Right lung (tissue), 2 donors: ENCODE measurements at regions not wholly inside any gene's neighbourhood (a gene's known extent, or its start where the extent isn't known, plus 50 kb on each side); places are given as distances from the start of the nearest gene placed in this dataset.
A peak's percentile ranks its signal among the peaks of the same experiment; 100 is the strongest.
"Not testable (repeated sequence)": the region's sequence is repeated elsewhere in the genome, so short reads cannot be mapped to it uniquely, and the experiment has no call there.

Source experiments
- DNase-seq, 2 donors: peaks; one replicate each; pipeline ENCODE4 v3.0.0-alpha.2; 2013

DNA sequence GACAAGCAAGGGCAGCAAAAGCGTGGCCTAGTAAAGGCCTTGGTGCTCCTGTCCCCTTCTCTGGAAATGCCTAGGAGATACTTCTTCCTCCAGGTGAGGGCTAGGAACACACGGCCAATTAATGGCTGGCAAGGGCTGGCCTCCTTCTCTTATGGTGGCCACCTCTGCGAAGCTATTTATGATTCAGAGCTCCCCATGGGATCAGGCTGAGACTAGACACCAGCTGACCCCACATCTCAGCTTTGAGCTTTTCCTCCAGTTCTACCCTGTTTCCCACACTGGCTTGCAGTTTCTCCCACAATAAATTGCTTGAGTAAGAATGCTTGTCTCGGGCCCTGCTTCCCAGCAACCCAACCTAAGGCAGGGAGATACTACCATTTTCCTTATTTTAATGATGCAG is 53.7 kb downstream of the CAMK2N1 start:
- DNase-seq = no peak

DNA sequence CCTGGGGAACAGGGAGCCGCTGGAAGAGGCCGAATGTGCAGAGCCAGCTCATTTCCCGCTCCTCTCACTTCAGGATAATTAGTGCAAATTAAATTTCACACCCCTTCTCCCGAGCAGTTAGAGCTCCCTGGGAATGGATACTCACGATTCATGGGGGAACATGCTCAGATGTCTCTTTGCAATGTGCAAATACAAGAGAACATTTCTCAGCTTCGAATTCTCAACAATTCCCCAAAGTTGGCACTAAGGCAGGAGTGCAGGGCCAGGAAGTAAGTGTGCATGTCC is 54.9 kb downstream of the CAMK2N1 start:
- DNase-seq = no peak

DNA sequence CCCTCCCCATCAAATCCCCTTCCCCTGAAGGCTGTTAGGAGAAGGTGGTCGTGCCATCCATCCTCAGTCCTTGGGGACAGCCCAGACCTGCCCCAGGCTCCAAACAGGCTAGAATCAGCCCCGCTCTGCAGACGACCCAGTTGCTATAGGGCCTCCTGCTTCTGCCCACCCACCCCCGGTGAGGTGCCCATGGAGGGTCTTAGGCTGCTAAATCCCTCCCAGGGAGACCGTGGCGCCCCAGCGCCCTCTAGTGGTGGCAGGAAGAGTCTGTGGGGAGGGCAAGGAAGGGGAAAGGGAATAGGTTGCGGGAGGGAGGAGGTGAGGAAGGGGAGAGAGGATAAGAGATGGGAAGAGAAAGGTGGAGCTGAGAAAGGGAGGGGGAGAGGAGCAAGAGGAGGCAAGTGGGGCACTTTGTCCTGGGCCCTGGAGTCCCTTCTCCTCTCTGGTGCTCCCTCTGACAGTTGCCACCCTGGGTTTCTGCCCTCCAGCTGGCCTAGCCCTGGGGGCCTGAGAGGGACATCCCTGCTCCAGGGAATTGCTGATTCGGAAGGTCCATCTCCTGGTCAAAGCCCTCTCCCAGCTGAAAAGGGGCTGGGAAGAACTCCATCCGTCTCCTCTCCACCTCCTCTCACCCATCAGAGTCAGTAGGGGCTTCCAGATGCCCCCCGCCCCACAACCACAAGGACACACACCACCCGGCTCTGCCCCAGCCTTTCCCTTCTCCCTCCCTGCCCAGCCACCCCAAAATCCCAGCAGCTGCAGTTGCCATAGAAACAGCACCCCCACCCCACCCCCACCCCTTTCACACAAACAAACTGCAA is 55.4 kb downstream of the CAMK2N1 start:
- DNase-seq = peak; percentile 30 to 44

DNA sequence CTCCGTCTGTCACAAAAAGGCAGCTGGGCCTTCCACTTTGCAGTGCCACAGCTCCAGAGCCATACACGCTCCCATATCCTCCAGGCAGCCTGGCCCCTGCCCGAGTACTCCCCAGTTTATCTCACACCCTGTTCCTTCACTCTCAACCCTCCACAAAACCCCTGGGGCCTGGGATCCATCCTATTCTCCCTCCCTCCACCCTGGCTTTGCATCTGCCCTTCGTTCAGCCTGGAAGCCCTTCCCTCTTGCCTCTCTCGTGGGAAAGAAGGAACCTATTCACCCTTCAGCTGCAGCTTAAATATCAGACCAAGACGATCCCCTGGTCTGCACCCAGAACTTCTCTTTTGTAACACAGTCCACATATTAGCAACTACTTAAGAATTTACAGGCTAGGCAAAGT is 56.7 kb downstream of the CAMK2N1 start:
- no peak for DNase-seq

GRCh38 chr1:20428841-20429240 is 57.2 kb downstream of the CAMK2N1 start:
- DNase-seq = no peak

- DNase-seq = no peak
These were observed 59.1 kb downstream of the CAMK2N1 start for GRCh38 chr1:20426923-20427322.

- DNase-seq = no peak
These were observed 59.6 kb downstream of the CAMK2N1 start for GRCh38 chr1:20426371-20426770.

GRCh38 chr1:20425622-20426021 is 60.4 kb downstream of the CAMK2N1 start:
- DNase-seq = no peak

DNA sequence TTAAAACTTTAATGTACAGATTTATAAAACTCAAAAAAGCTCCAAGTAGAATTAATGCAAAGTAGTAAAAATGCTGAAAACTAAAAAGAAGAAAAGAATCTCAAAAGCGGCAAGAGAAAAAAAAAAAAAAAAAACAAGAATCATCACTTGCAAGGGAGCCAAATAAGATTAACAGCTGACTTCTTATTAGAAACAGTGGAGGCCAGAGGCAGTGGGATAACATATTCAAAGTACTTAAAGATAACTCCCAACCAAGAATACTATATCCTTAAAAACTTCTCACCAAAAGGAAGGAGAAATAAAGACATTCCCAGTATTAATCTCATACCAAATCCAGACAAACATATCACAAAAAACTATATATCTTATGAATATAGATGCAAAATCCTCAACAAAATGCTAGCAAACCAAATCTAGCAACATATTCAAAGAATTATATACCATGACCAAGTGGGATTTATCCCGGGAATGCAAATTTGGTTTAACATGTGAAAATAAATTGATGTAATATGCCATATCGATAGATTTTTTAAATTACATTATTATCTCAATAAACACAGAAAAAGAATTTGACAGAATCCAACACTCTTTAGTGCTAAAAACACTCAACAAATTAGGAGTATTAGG is 62.7 kb downstream of the CAMK2N1 start:
- DNase-seq = no peak

GRCh38 chr1:20421441-20421840 is 64.6 kb downstream of the CAMK2N1 start:
- DNase-seq = no peak

GRCh38 chr1:20417581-20417980 is 68.4 kb downstream of the CAMK2N1 start:
- DNase-seq = no peak

GRCh38 chr1:20416706-20417105 is 69.3 kb downstream of the CAMK2N1 start:
- no peak for DNase-seq

DNA sequence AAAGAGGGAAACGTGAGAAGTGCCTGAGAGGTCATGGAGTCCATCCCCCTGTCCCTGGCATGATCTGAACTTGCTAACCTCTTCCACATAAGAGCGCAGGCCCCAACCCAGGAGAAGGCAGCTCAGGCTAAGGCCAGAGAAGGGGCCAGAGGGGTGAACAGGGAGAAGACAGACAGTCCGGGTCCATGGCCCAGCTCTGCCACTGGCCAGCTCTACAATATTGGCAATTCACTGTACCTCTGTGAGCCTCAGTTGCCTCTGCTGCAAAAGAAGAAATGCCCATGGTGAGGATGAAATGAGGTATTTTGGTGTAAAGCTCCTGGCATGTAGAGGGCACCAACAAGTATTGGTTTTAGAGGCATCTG is 72.3 kb downstream of the CAMK2N1 start:
- no peak for DNase-seq

DNA sequence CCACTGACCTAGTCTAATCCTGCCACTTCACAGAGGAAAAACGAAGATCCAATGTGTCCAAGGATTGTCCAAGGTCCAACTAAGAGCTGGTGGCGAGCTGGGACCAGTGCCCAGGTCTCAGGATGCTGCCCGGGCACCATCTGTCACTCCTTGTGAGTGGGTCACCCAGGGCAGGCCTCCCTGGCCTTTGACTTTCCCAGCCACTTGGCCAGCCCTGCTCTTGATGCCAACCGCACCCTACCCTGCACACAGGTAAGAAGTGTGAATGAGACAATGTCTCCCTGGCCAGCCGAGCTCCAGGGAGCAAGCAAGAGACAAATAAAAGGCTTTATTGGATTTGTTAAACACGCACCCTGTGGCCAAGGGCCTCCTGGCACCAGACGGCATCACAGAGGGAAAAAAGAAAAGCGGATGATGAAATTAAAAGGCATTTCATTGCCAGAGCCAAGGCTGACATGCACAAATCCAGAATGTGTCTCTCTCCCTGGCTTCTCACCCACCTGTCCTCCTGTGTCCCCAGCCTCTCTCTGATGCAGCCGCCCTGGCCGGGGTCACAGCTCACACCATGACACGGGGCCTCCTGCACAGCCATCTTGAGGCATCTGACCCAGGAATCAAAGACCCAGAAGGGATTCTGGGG is 72.8 kb downstream of the CAMK2N1 start:
- no peak for DNase-seq

DNA sequence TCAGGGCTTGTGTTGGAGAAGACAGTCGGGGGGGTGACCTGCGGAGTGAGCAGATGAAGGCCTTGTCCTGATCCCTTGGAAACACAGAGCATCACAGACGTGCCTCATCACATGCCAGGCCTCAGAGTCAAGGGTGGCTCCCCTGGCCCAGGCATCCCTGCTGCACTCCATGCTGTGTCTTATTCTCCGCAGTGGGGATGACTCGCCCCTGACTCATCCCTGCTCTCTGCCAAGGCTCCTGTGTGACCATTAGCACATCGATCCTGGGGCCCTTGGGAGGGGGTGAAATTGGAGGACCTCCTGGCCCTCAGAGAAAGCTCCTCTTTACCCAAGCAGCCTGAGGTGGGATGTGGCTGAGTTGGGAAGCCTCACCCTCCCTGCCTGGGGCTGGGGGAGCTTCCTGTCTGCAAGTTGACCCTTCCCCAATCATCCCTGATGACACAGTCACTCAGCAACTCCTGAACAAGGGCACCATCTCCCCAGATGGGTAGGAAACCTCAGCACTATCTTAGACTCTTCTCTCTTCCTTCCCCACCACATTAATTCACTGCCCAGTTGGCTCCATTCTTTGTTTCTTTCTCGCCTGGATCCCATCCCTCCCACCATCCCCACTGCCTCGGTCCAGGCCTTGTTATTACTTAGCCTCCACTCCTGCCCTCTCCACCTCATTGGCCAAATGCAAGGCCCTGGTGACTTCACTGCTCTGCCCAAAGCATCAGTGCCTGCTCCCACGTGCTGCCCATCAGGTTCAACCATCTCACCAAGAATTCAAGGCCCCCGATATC is 74.6 kb downstream of the CAMK2N1 start:
- no peak for DNase-seq

- no peak for DNase-seq
These were observed 75.5 kb downstream of the CAMK2N1 start for GRCh38 chr1:20410503-20410902.

GRCh38 chr1:20409971-20410370 is 76.0 kb downstream of the CAMK2N1 start:
- DNase-seq = no peak

- no peak for DNase-seq
These were observed 77.0 kb downstream of the CAMK2N1 start for GRCh38 chr1:20409012-20409411.

DNA sequence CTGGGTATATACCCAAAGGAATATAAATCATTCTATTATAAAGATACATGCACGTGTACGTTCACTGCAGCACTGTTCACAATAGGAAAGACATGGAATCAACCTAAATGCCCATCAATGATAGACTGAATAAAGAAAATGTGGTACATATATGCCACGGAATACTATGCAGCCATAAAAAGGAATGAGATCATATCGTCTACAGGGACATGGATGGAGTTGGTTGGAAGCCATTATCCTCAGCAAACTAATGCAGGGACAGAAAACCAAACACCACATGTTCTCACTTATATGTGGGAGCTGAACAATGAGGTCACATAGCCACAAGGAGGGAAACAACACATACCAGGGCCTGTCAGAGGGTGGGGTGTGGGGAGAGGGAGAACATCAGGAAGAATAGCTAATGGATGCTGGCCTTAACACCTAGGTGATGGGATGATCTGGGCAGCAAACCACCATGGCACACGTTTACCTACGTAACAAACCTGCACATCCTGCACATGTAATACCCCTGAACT is 77.8 kb downstream of the CAMK2N1 start:
- DNase-seq = not testable (repeated sequence)

DNA sequence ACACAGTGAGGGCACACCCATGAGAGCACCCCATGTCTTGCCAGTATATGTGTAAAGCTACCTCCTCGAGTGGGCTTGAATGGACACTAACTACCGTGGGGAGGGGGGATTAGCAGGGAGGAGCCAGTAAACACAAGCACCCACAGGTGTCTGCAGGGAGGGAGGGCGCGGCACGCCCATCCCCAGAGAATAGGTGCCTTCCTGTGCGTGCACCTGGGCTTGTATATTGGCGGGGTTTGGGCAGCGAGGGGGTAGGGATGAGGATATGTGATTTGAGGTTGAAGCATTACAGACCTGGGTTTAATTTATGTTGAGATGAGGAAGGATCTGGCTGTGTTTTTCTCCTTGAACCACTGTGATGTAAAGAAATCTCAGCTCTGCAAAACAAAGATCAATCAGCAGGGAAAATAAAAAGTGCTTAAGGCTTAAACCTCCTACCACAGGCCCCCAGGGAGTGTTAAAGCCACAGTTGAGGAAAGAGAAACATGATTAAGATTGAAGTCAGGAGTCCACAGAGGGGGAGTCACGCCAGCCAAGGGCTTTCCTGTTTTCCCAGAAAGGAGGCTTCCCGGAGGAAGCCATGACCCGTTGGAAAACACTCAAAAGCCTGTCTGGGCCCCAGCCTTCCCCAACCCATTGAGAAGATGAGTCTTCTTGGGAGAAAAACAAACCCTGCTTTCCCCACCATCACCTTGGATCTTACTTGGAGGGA is 80.0 kb downstream of the CAMK2N1 start:
- no peak for DNase-seq

- no peak for DNase-seq
These were observed 80.8 kb downstream of the CAMK2N1 start for GRCh38 chr1:20405051-20405754.
